GM23338 (cell line): ENCODE measurements at regions not wholly inside any gene's neighbourhood (a gene's known extent, or its start where the extent isn't known, plus 50 kb on each side); places are given as distances from the start of the nearest gene placed in this dataset.

Source experiments
- ATAC-seq: fragments of 200-7000 bp; cut with Tn5 transposase; 3 replicates; pipeline ENCODE4 v1.9.1; 2020
- DNase-seq: peaks from one replicate; pipeline ENCODE4 v3.0.0-alpha.2; 2015; ENCODE audit warnings: low spot score
- H2AFZ ChIP-seq: fragments of 200-600 bp; sonication (generic); 2 replicates; pipeline ENCODE4 v1.8.0; 2016; ENCODE audit warnings: antibody characterized with exemption, mild to moderate bottlenecking, moderate library complexity
- H3F3A ChIP-seq: fragments of 200-600 bp; sonication (generic); replicated peaks from 2 replicates; pipeline ENCODE4 v1.8.0; 2017; ENCODE audit warnings: antibody characterized with exemption, mixed run types, low read depth
- H3K27ac ChIP-seq: fragments of 200-600 bp; sonication (generic); 2 replicates; pipeline ENCODE4 v1.6.1; 2016; ENCODE audit warnings: low read depth
- H3K27me3 ChIP-seq: fragments of 200-600 bp; sonication (generic); 2 replicates; pipeline ENCODE4 v1.8.0; 2016; ENCODE audit warnings: mild to moderate bottlenecking, mixed run types, moderate library complexity; ENCODE audit not compliant: insufficient read depth
- H3K36me3 ChIP-seq: fragments of 200-600 bp; sonication (generic); 2 replicates; pipeline ENCODE4 v1.8.0; 2016; ENCODE audit warnings: mild to moderate bottlenecking; ENCODE audit not compliant: insufficient read depth
- H3K4me1 ChIP-seq: fragments of 200-600 bp; sonication (generic); 2 replicates; pipeline ENCODE4 v1.8.0; 2016; ENCODE audit warnings: mild to moderate bottlenecking, moderate library complexity; ENCODE audit not compliant: insufficient read depth
- H3K4me2 ChIP-seq: fragments of 200-600 bp; sonication (generic); 2 replicates; pipeline ENCODE4 v1.7.1; 2017; ENCODE audit warnings: mixed run types
- H3K4me3 ChIP-seq: fragments of 200-600 bp; sonication (generic); 2 replicates; pipeline ENCODE4 v1.6.1; 2016; ENCODE audit warnings: mixed run types
- H3K79me2 ChIP-seq: fragments of 200-600 bp; sonication (generic); replicated peaks from 2 replicates; pipeline ENCODE4 v1.8.0; 2017; ENCODE audit warnings: mild to moderate bottlenecking; ENCODE audit not compliant: insufficient read depth
- H3K9me2 ChIP-seq: fragments of 200-600 bp; sonication (generic); 2 replicates; pipeline ENCODE4 v1.8.0; 2017; ENCODE audit not compliant: insufficient read depth
- H4K20me1 ChIP-seq: fragments of 200-600 bp; sonication (generic); replicated peaks from 2 replicates; pipeline ENCODE4 v1.8.0; 2017; ENCODE audit warnings: mild to moderate bottlenecking; ENCODE audit not compliant: insufficient read depth
- H3K27ac Mint-ChIP-seq: 2 replicates; pipeline ENCODE4 v1.8.0; 2020; ENCODE audit warnings: inconsistent platforms, mild to moderate bottlenecking, moderate library complexity, mixed read lengths
- H3K27me3 Mint-ChIP-seq: 3 replicates; pipeline ENCODE4 v1.8.0; 2022; ENCODE audit warnings: low read depth, mild to moderate bottlenecking, moderate library complexity, mixed read lengths, inconsistent platforms; ENCODE audit not compliant: insufficient read depth, poor library complexity
- H3K36me3 Mint-ChIP-seq: 3 replicates; pipeline ENCODE4 v1.8.0; 2021; ENCODE audit warnings: low read depth, mild to moderate bottlenecking, inconsistent platforms, moderate library complexity, mixed read lengths
- H3K4me1 Mint-ChIP-seq: 3 replicates; pipeline ENCODE4 v1.8.0; 2020; ENCODE audit warnings: mild to moderate bottlenecking, inconsistent platforms, mixed read lengths
- H3K4me3 Mint-ChIP-seq: 3 replicates; pipeline ENCODE4 v1.8.0; 2021; ENCODE audit warnings: moderate library complexity, mild to moderate bottlenecking, inconsistent platforms, mixed read lengths
- H3K9me3 Mint-ChIP-seq: 3 replicates; pipeline ENCODE4 v1.8.0; 2020; ENCODE audit warnings: moderate library complexity, mild to moderate bottlenecking, inconsistent platforms, mixed read lengths
- CREB1 ChIP-seq: fragments of 250-450 bp; sonication (Bioruptor Pico); IDR thresholded peaks from 2 replicates; pipeline ENCODE4 v1.5.0; 2020; ENCODE audit warnings: low read depth, mild to moderate bottlenecking, moderate library complexity
- EZH2 ChIP-seq: fragments of 200-600 bp; sonication (generic); IDR thresholded peaks from one replicate; pipeline ENCODE4 v1.8.0; 2017; ENCODE audit warnings: antibody characterized with exemption, mild to moderate bottlenecking, low read depth; ENCODE audit not compliant: unreplicated experiment
- EZH2phosphoT487 ChIP-seq: fragments of 200-600 bp; sonication (generic); IDR thresholded peaks from one replicate; pipeline ENCODE4 v1.8.1; 2018; ENCODE audit warnings: antibody characterized with exemption; ENCODE audit not compliant: unreplicated experiment
- JUNB ChIP-seq: IDR thresholded peaks from one replicate; pipeline ENCODE4 v1.6.1; 2016; ENCODE audit warnings: antibody characterized with exemption; ENCODE audit not compliant: unreplicated experiment
- NANOG ChIP-seq: IDR thresholded peaks from 2 replicates; pipeline ENCODE4 v1.6.1; 2016; ENCODE audit warnings: antibody characterized with exemption, borderline replicate concordance
- POLR2AphosphoS5 ChIP-seq: IDR thresholded peaks from 2 replicates; pipeline ENCODE4 v1.6.1; 2016; ENCODE audit warnings: antibody characterized with exemption, low read depth
- STAT1 ChIP-seq: IDR thresholded peaks from one replicate; pipeline ENCODE4 v1.6.1; 2016; ENCODE audit warnings: antibody characterized with exemption; ENCODE audit not compliant: unreplicated experiment
- ZNF114 ChIP-seq: fragments of 250-450 bp; sonication (Bioruptor Pico); IDR thresholded peaks from 2 replicates; pipeline ENCODE4 v1.5.0; 2020; ENCODE audit warnings: mild to moderate bottlenecking, moderate library complexity
- ZNF331 ChIP-seq: fragments of 250-450 bp; sonication (Bioruptor Pico); IDR thresholded peaks from 2 replicates; pipeline ENCODE4 v1.5.0; 2020; ENCODE audit warnings: low read depth, mild to moderate bottlenecking, moderate library complexity
- ZNF462 ChIP-seq: fragments of 250-450 bp; sonication (Bioruptor Pico); IDR thresholded peaks from 2 replicates; pipeline ENCODE4 v1.5.0; 2020; ENCODE audit warnings: mild to moderate bottlenecking, moderate library complexity
- TF ChIP-seq, protein P1 (sequence below): IDR thresholded peaks from one replicate; pipeline ENCODE4 v1.6.1; 2018; ENCODE audit warnings: antibody characterized with exemption; ENCODE audit not compliant: unreplicated experiment
- TF ChIP-seq, protein P2 (sequence below), 2 experiments: fragments of 200-600 bp in 1 of 2; sonication (generic) in 1 of 2; conservative IDR thresholded peaks; 2 replicates each; pipeline versions ENCODE4 v1.5.1 to v1.6.1; 2016 to 2017; ENCODE audit warnings: antibody characterized with exemption in 2 of 2, low read depth in 2 of 2, mild to moderate bottlenecking in 2 of 2, moderate library complexity in 1 of 2

DNA sequence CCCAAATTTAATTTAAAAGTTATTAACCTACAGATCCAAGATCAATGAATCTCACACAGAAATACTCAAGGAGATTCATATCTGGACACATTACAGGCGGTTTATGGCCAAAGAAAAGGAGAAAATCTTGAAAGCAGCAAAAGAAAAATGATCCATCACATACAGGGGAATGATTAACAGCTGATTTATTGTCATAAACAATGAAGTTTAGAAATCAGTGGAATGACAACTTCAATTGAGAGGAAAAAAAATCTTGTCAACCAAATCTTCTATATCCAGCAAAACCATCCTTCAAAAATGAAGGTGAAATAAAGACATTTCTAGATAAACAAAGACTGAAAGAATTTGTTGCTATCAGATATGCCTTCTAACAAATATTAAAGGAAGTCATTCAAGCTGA lies 156.2 kb upstream of the SEMA6D start:
- no peaks in the 10 kb centered on the region for H4K20me1 ChIP-seq
- Mint-ChIP-seq H3K27me3 (peaks cover 2% of the 10 kb centered on the region), H3K36me3 (peaks cover 13% of the 10 kb centered on the region), H3K9me3 (peaks cover 19% of the 10 kb centered on the region), H3K27ac (no peak overlapping the region), H3K4me3 (no peak overlapping the region), H3K4me1 (no peaks in the 10 kb centered on the region)
- TF ChIP-seq EZH2phosphoT487 = no peak
- TF ChIP-seq EZH2 = no peak
- no peak for TF ChIP-seq JUNB
- no peak for TF ChIP-seq CREB1 (CRISPR knock-in tag)
- no peak for TF ChIP-seq ZNF331 (CRISPR knock-in tag)
- no peak for TF ChIP-seq POLR2AphosphoS5
- TF ChIP-seq STAT1 = no peak
- no peak for TF ChIP-seq ZNF114 (CRISPR knock-in tag)
- TF ChIP-seq, protein P1, sequence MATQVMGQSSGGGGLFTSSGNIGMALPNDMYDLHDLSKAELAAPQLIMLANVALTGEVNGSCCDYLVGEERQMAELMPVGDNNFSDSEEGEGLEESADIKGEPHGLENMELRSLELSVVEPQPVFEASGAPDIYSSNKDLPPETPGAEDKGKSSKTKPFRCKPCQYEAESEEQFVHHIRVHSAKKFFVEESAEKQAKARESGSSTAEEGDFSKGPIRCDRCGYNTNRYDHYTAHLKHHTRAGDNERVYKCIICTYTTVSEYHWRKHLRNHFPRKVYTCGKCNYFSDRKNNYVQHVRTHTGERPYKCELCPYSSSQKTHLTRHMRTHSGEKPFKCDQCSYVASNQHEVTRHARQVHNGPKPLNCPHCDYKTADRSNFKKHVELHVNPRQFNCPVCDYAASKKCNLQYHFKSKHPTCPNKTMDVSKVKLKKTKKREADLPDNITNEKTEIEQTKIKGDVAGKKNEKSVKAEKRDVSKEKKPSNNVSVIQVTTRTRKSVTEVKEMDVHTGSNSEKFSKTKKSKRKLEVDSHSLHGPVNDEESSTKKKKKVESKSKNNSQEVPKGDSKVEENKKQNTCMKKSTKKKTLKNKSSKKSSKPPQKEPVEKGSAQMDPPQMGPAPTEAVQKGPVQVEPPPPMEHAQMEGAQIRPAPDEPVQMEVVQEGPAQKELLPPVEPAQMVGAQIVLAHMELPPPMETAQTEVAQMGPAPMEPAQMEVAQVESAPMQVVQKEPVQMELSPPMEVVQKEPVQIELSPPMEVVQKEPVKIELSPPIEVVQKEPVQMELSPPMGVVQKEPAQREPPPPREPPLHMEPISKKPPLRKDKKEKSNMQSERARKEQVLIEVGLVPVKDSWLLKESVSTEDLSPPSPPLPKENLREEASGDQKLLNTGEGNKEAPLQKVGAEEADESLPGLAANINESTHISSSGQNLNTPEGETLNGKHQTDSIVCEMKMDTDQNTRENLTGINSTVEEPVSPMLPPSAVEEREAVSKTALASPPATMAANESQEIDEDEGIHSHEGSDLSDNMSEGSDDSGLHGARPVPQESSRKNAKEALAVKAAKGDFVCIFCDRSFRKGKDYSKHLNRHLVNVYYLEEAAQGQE = no peak
- no peak for TF ChIP-seq NANOG
- TF ChIP-seq ZNF462 (CRISPR knock-in tag) = no peak
- TF ChIP-seq, protein P2, sequence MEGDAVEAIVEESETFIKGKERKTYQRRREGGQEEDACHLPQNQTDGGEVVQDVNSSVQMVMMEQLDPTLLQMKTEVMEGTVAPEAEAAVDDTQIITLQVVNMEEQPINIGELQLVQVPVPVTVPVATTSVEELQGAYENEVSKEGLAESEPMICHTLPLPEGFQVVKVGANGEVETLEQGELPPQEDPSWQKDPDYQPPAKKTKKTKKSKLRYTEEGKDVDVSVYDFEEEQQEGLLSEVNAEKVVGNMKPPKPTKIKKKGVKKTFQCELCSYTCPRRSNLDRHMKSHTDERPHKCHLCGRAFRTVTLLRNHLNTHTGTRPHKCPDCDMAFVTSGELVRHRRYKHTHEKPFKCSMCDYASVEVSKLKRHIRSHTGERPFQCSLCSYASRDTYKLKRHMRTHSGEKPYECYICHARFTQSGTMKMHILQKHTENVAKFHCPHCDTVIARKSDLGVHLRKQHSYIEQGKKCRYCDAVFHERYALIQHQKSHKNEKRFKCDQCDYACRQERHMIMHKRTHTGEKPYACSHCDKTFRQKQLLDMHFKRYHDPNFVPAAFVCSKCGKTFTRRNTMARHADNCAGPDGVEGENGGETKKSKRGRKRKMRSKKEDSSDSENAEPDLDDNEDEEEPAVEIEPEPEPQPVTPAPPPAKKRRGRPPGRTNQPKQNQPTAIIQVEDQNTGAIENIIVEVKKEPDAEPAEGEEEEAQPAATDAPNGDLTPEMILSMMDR (conservative IDR thresholded peaks at IDR 0.05; ENCODE audit: low read depth in 2 of 2) = no peak
- no peaks in the 10 kb centered on the region for H3F3A ChIP-seq
- DNase-seq = no peak
- H3K79me2 ChIP-seq = no peaks in the 10 kb centered on the region
- no peak overlapping the region for H3K27ac ChIP-seq
- H3K9me2 ChIP-seq = no peaks in the 10 kb centered on the region
- no peak overlapping the region for H3K4me2 ChIP-seq
- H3K4me3 ChIP-seq = no peak overlapping the region
- no peaks in the 10 kb centered on the region for H3K4me1 ChIP-seq
- no peaks in the 10 kb centered on the region for H3K27me3 ChIP-seq
- ATAC-seq = no peak
- H3K36me3 ChIP-seq = no peaks in the 10 kb centered on the region; the same call in 1 of the 2 replicates
- no peak overlapping the region for H2AFZ ChIP-seq
